ENCODE measurements at regions not wholly inside any gene's neighbourhood (a gene's known extent, or its start where the extent isn't known, plus 50 kb on each side); places are given as distances from the start of the nearest gene placed in this dataset.
A peak's percentile ranks its signal among the peaks of the same experiment; 100 is the strongest.

- DNase-seq (ENCODE audit: low read depth) = no peak
These were observed 181.7 kb upstream of the DPH6 start for GRCh38 chr15:35727627-35728026.

- no peak for DNase-seq (ENCODE audit: low read depth)
These were observed 182.4 kb upstream of the DPH6 start for GRCh38 chr15:35728219-35728940.

GRCh38 chr15:35736150-35736549 lies 190.2 kb upstream of the DPH6 start:
- DNase-seq (ENCODE audit: low read depth) = no peak

- DNase-seq (ENCODE audit: low read depth) = no peak
These were observed 191.5 kb upstream of the DPH6 start for GRCh38 chr15:35737441-35737840.

- no peak for DNase-seq (ENCODE audit: low read depth)
These were observed 192.4 kb upstream of the DPH6 start for GRCh38 chr15:35738370-35738769.

- peak; percentile 80 for DNase-seq (ENCODE audit: low read depth)
These were observed 194.8 kb upstream of the DPH6 start for GRCh38 chr15:35740761-35741160.

DNA sequence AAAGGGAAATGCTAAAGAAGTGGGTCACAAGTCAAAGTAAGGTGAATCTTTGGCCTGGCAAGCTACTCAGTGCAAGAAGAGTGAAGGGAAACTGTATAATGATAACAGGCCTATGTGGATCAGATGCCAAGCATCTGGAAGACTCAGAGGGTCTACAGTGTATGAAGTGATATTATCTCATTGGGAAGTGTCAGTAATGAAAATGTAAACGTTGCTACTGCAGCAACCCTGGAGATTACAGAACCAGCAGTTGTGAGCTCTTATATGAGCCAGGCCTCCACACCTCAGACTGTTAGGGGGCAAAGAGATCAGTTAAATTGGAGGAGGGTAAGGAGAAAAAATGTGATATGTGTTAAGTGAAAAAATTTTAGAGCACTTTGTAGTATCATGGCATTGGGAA lies 195.4 kb upstream of the DPH6 start:
- DNase-seq (ENCODE audit: low read depth) = no peak

DNA sequence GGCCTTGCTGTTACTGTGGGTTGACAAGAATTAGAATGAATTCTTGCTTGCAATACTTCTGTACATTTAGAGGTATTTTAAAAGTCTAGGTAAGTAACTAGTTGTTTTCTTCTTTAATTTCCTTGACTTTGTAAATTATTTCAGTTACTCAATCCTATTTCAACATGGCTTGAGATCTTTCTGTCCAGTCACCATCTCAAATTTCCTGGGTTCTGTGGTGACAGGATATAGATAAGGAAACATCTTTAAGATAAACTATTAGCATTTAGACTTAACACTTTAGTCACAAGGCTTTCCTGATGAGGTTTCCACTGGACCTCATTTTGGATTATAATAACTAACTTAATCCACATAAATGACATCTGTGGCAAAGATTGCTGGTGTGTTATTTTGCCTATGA lies 195.9 kb upstream of the DPH6 start:
- DNase-seq (ENCODE audit: low read depth) = peak; percentile 7

- DNase-seq (ENCODE audit: low read depth) = no peak
These were observed 197.4 kb upstream of the DPH6 start for GRCh38 chr15:35743321-35743720.

DNA sequence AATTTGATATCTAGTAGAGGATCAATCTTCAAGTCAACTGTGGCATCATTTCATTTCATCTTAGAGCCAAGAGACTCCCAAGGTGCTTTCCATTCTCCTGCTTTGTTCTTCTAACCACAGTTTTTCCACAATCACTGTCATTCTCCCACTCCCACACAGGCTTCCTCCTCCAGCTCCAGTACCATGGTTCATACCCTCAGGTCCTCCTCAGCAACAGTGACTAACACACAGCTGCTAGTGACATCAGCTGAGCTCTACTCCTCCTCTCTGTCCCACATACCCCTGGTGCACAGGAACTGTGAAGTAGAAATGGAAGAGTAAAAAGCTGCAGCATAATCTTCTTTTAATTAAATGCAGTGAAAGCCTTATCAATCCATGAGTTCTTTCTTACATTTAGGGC lies 200.2 kb upstream of the DPH6 start:
- DNase-seq (ENCODE audit: low read depth) = no peak

DNA sequence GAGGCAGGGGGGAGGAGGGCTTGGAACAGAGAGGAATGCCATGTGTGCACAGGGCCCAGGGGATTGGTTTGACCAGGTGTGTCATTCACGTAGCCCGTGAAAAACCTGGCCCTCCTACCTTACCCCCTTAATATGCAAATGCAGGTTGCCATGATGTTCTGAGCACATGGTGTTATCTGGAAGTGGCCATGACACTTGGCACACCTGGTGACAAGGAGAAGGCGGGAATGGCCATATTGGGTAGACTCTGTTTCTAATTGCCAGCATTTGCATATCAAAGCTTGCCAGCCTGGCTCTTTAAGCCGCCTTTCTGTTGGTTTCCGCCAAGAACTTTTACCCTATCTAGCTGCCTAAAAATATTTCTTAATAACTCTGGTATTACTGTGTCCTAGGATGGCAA lies 202.1 kb upstream of the DPH6 start:
- DNase-seq (ENCODE audit: low read depth) = no peak

DNA sequence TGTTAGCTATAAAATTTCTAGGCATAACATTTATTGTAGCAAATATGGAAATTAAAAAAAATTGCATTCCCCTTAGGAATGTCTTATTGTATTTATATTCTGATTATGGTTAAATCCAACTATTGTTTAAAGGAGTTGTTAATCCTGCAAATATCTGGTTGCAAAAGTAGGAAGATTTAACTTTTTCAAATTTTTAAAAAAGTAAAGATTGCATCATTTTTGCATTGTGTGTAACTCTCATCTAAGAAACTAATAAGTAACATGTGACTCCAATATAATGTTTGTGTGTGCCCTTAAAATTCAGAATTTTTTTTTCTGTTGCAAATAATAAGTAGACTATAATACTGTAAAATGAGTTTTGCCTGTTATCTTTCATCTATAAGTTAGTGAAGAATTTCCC lies 204.1 kb upstream of the DPH6 start:
- no peak for DNase-seq (ENCODE audit: low read depth)

GRCh38 chr15:35751413-35752133 lies 205.6 kb upstream of the DPH6 start:
- peak; percentile 70 for DNase-seq (ENCODE audit: low read depth)

- DNase-seq (ENCODE audit: low read depth) = no peak
These were observed 206.1 kb upstream of the DPH6 start for GRCh38 chr15:35752134-35752466.

GRCh38 chr15:35753486-35753885 lies 207.5 kb upstream of the DPH6 start:
- DNase-seq (ENCODE audit: low read depth) = peak; percentile 27

DNA sequence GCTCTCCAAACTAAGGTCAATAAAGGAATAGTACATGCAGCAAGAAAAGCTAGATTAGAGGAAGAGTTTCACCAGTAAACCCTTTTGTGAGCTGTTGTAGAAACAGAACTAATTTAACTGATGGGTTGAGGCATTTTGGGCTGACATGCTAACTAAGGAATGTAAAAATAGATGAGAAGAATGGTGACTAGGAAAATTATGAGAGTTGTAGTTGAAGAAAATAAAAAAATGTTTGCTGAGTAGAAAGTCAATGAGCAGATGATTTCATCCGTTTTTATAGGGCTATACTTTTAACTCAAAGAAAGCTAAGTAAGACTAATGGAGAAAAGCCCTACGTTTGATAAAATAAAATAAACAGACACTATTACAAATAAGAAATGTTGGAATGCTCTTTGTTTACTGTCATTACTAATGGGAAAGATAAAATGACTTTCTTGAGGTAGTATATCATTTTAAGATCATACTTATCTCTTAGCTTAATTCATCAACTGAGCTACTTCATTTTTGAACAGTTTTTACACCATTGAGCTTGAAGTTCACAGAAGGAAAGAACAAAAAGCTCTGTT lies 209.4 kb upstream of the DPH6 start:
- DNase-seq (ENCODE audit: low read depth) = no peak

GRCh38 chr15:35756623-35757022 lies 210.7 kb upstream of the DPH6 start:
- no peak for DNase-seq (ENCODE audit: low read depth)

GRCh38 chr15:35757361-35757760 lies 211.4 kb upstream of the DPH6 start:
- DNase-seq (ENCODE audit: low read depth) = no peak

GRCh38 chr15:35757765-35758164 lies 211.8 kb upstream of the DPH6 start:
- DNase-seq (ENCODE audit: low read depth) = no peak

GRCh38 chr15:35764661-35765519 lies 218.9 kb upstream of the DPH6 start:
- DNase-seq (ENCODE audit: low read depth) = no peak

GRCh38 chr15:35768949-35769348 lies 223.0 kb upstream of the DPH6 start:
- DNase-seq (ENCODE audit: low read depth) = no peak

GRCh38 chr15:35769656-35770055 lies 223.7 kb upstream of the DPH6 start:
- no peak for DNase-seq (ENCODE audit: low read depth)

Data from fibroblast of gingiva (primary cell).